GM18511 (cell line): ENCODE measurements at regions not wholly inside any gene's neighbourhood (a gene's known extent, or its start where the extent isn't known, plus 50 kb on each side); places are given as distances from the start of the nearest gene placed in this dataset.

Experiments used
- ATAC-seq: cut with Tn5 transposase; IDR thresholded peaks from one replicate; pipeline ENCODE4 v1.9.1; 2021; ENCODE audit warnings: mild to moderate bottlenecking, moderate library complexity; ENCODE audit not compliant: unreplicated experiment

- no peak for ATAC-seq
These were observed 476.7 kb downstream of the RFC3 start for GRCh38 chr13:34294483-34295129.

- no peak for ATAC-seq
These were observed 482.6 kb downstream of the RFC3 start for GRCh38 chr13:34300559-34300958.

DNA sequence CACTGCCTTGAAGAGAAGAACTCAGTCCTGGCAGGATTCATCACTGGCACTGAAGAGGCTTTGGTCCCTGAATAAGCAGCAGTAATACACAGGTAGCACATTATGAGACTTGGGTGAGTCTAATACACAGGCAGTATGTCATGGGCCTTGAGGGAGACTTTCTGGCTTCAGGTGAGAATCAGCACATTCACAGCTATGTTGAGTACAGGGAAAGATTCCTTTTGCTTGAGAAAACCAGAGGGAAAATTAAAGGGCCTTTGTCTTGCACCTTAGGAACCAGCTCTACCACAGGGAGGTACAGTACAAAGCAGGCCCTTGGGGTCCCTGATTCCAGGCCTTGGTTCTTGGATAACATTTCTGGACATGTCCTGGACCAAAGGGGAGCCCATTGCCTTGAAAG is 484.6 kb downstream of the RFC3 start:
- ATAC-seq, result no peak

DNA sequence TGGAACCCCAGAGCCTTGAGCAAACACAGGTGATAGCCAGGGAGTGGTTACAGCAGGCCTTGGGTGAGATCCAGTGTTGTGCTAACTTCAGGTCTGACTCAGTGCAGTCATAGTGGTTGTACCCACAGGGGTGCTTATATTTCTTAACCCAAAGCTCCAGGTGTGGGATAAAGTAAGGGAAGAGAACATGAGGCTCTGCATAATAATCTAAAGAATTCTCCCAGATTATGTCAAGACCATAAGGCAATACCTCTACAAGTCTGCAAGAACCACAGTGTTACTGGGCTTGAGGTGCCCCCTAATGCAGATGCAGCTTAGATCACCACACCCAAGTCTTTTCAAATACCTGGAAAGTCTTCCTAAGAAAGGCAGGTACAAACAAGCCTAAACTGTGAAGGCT is 485.4 kb downstream of the RFC3 start:
- no peak for ATAC-seq

- no peak for ATAC-seq
These were observed 489.7 kb downstream of the RFC3 start for GRCh38 chr13:34307607-34308006.

GRCh38 chr13:34308725-34309124 is 490.8 kb downstream of the RFC3 start:
- ATAC-seq, result no peak

GRCh38 chr13:34310539-34310938 is 492.6 kb downstream of the RFC3 start:
- no peak for ATAC-seq

GRCh38 chr13:34311251-34311650 is 493.3 kb downstream of the RFC3 start:
- no peak for ATAC-seq

- no peak for ATAC-seq
These were observed 494.6 kb downstream of the RFC3 start for GRCh38 chr13:34312578-34312977.

- ATAC-seq, result no peak
These were observed 502.1 kb downstream of the RFC3 start for GRCh38 chr13:34320084-34320483.

- no peak for ATAC-seq
These were observed 504.2 kb downstream of the RFC3 start for GRCh38 chr13:34322014-34322742.

DNA sequence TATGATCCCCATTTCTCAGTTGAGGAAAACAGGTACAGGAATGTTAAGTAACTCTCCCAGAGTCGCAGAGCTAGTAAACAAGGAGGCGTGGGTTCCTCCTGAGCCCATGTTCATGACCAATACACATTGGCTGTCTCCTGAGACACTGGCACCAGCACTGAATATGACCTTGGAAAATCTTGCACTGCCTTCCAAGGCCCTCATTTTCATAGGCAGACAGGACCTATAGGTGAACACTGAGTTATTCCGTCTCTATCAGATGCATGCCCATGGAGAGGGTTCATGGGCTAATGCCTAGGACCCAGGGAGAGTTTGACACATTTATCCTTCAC is 504.8 kb downstream of the RFC3 start:
- no peak for ATAC-seq

GRCh38 chr13:34335014-34336007 is 517.4 kb downstream of the RFC3 start:
- ATAC-seq, result no peak

GRCh38 chr13:34338102-34338501 is 520.2 kb downstream of the RFC3 start:
- ATAC-seq, result no peak

DNA sequence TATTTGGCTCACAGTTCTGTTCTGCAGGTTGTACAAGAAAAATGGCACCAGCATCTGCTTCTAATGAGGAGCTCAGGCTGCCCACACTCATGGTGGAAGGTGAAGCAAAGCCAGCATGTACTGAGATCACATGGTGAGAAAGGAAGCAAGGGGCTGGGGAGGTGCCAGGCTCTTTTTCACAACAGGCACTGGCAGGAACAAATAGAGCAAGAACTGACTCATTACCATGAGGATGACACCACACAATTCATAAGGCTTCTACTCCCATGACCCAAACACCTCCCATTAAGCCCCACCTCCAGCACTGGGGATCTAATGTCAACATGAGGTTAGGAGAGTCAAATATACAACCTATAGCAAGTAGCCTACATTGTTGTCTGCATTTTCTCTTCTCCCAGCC is 522.6 kb downstream of the RFC3 start:
- no peak for ATAC-seq

- ATAC-seq, result no peak
These were observed 525.5 kb downstream of the RFC3 start for GRCh38 chr13:34343413-34343940.

GRCh38 chr13:34344816-34345215 is 526.9 kb downstream of the RFC3 start:
- no peak for ATAC-seq

DNA sequence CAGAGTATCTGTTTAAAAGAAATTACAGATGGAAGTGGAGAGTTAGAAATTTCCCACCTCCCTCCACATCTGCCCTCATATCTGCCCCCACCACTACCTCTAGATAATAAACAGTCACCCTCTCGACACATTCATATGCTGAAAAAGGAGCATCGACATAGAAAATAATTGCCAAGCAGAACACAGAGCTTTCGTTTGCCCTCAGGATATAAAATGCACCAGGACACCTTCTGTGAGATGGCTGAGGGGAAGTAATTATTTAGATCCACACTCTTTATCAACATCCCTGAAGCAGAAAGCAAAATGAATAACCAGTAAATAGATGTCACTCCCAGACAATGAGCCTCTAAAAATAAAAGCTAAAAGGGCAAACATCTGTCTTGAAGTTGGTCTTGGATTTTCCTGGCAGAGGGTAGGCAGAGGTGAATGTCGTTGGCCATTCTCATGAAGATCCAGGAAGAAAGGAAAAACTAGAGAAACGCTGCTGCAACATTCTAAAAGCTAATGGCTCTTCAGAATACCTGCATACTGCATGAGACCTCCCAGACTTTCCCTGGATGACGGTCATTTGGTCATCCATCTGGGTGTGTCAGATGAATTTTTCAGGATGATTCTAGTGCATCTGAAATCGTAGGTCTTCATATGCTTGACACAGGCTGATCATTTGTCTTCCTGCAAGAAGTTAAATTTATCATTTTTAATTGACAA is 527.5 kb downstream of the RFC3 start:
- no peak for ATAC-seq

DNA sequence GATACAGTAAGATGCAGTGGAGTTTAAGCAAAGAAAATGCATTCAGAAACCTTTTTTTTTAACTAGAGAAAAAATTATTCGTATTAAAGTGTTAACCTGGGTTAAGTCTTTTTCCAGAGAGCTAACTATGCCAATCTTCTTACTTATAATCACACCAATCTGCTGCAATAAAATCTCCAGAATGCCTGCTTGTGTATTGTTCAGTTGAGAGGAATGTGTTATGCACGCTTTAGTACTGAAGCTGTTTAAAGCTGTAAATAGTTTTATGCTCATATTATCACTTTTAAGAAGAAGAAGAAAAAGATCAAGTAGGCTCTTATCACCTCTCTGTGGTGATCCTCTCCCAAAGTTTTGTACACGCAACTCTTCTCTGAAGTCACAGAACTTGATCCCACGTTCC is 528.7 kb downstream of the RFC3 start:
- ATAC-seq, result no peak

- ATAC-seq, result no peak
These were observed 530.0 kb downstream of the RFC3 start for GRCh38 chr13:34347784-34348573.
